HG03060 (cell line): ENCODE measurements at regions not wholly inside any gene's neighbourhood (a gene's known extent, or its start where the extent isn't known, plus 50 kb on each side); places are given as distances from the start of the nearest gene placed in this dataset.

Experiments used
- ATAC-seq: cut with Tn5 transposase; IDR thresholded peaks from one replicate; pipeline ENCODE4 v1.9.1; 2021; ENCODE audit warnings: low read depth, moderate number of reproducible peaks; ENCODE audit not compliant: unreplicated experiment

- ATAC-seq = no peak
Measured at GRCh38 chr20:39280875-39281274, 318.7 kb downstream of the DHX35 start.

- ATAC-seq = no peak
Measured at GRCh38 chr20:39278230-39278788, 316.2 kb downstream of the DHX35 start.

GRCh38 chr20:39277185-39277584 is 315.0 kb downstream of the DHX35 start:
- no peak for ATAC-seq

- ATAC-seq = no peak
Measured at GRCh38 chr20:39270837-39271604, 308.9 kb downstream of the DHX35 start.

- ATAC-seq = no peak
Measured at GRCh38 chr20:39269493-39270217, 307.5 kb downstream of the DHX35 start.

GRCh38 chr20:39268981-39269461 is 306.9 kb downstream of the DHX35 start:
- no peak for ATAC-seq

- ATAC-seq = no peak
Measured at GRCh38 chr20:39268491-39268951, 306.4 kb downstream of the DHX35 start.

- no peak for ATAC-seq
Measured at GRCh38 chr20:39266989-39267388, 304.8 kb downstream of the DHX35 start.

DNA sequence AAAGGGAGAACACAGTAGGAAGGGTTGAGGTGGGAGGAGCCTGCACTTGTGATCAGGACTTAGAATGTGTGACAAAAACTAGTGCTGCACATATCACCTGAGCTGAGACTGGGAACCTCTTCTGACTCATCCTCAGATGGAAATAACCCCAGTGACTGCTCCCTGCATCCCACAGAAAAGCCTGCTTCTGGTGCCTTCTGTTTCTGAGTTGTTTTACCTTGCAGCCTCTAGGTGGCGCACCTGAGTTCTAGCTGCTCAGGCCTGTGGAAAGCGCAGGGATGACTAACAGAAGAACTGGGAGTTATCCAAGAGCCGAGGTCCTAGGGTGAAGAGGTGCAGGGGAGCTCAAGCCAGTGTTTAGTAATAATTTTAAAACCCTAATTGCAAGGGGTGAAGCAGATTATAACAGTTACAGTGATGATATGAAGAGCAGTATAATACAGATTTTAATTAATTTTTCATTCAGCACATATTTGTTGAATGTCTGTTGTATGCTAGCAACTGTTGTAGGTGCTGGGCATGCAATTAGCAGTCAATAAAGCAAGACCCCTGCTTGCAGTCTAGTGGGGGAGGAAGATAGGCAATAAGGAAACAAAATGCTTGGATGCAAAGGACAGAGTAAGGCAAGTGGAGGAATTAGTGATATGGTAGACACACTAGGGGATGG is 302.5 kb downstream of the DHX35 start:
- no peak for ATAC-seq

DNA sequence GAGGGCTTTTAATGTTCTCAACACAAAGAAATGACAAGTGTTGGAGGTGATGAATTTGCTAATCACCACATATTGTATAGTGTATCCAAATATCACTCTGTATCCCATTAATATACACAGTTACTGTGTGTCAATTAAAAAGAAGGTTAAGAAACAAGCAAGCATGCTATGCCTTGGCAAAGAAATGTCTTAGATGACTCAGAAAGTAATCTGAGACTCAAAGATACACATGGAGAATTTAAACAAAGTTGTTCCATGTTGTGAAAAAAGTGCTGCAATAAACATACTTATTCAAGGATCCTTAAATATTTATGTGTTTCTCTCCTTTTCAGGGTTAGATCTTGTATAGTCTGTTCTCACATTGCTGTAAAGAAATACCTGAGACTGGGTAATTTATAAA is 300.9 kb downstream of the DHX35 start:
- ATAC-seq = no peak

DNA sequence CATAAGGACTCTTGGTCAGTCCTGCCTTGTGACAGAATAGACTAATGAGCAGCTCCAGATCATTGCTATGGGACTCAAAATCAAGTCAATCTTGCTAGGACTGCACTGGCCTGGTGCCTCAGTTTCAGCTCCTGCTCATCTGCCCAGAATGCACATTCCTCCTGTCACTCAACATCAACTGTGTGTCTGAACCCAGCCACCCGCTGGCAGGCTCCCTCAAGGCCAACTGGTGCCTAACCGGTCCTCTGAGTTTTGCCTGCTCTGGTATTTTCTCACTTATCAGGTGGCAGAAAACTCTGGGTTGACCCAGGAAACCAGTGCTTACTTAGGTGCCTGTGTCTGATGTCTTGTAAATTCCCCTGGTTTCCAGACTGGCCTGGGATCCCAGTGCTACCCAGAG is 297.7 kb downstream of the DHX35 start:
- no peak for ATAC-seq

DNA sequence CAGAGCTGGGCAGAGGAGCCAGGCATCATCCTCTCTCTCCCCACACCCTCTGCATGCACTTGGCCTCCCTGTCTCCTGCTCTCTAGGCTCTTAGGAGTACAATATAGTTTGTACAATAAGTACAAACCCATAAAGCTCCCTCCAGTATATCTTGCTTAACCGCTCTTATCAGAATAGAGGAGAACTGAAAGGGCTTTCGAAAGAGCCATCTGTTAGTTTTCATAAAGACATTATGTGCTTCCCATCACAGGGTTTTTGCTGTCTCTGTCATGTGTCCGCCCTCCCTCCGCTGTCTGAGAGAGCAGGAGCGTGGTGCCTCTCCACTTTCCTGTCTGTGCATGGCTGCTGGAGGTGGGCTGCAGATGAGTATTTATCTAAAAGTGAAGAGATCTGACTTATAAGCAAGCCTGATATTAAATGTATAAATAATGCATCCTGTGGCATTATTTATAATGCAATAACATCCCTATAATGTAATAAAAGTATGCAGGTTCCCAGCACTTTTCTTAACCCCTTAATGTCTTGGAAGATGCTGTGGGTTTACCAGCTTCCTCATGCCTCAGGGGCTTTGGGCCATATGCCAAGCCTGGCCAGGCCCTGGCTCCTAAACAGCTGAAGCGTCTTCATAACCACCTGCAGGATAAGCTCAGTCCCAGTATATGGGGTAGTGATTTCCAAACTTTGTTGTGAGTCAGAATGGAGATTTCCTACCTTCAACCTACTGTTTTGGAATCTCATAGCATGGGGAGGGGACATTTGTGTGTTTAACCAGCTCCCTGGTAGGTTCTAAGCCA is 297.1 kb downstream of the DHX35 start:
- no peak for ATAC-seq

GRCh38 chr20:39258253-39258652 is 296.1 kb downstream of the DHX35 start:
- no peak for ATAC-seq

- ATAC-seq = no peak
Measured at GRCh38 chr20:39253051-39253755, 291.1 kb downstream of the DHX35 start.

- ATAC-seq = no peak
Measured at GRCh38 chr20:39252035-39252434, 289.9 kb downstream of the DHX35 start.

- ATAC-seq = no peak
Measured at GRCh38 chr20:39249798-39250197, 287.7 kb downstream of the DHX35 start.

DNA sequence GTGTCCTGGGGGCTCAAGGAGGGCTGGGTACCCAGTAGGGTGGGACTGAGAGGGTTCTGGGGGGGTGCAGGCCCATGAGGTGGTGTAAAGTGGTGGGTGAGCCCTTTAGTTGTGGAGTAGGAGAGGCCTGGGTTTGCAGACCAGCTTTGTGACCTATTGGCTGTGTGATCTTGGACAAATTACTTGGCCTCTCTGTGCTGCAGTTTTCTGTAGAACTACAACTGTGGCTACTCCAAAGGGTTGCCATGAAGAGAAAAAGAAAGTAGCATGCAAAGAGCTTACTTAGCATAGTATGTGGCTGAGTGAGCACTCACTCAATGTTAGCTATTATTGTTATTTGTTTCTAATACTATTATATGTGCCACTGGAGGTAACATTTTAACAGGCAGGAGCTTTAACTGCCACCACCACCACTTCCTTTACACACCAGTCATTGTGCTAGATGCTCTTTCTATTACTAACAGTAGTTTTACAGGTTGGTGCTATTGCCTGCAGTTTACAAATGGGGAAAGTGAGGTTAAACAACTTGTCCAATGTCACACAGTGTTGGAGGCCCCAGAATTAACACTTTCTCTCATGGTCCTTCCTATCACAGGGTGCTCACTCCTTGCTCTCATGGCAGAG is 286.8 kb downstream of the DHX35 start:
- no peak for ATAC-seq

- ATAC-seq = no peak
Measured at GRCh38 chr20:39248171-39248861, 286.2 kb downstream of the DHX35 start.

DNA sequence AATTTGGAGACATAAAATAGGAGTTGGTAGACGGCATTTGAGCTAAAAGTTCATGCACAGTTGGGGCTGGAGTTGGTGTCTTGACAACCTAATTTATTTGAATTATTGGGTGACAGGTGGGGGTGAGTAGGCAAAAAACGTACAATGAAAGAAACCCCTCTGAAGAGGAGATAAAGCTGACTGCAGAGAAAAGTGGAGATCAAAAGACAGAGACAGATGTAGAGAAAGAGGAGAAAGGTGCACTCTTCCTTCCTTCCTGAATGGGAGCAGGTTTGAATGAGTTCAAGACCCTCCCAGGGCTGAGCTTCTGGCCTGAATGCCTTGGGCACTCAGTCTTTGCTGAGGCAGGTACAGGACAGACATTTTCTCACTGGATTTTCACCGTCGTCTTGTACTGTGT is 284.3 kb downstream of the DHX35 start:
- no peak for ATAC-seq
